Mesendoderm (in vitro differentiated cells): ENCODE measurements at regions not wholly inside any gene's neighbourhood (a gene's known extent, or its start where the extent isn't known, plus 50 kb on each side); places are given as distances from the start of the nearest gene placed in this dataset.
A peak's percentile ranks its signal among the peaks of the same experiment; 100 is the strongest.

Source experiments
- DNase-seq: peaks from one replicate; pipeline ENCODE4 v3.0.0; 2013
- H2AK5ac ChIP-seq: 2 replicates; pipeline ENCODE4 v1.6.1; 2013; ENCODE audit warnings: low read length, inconsistent platforms
- H2BK120ac ChIP-seq: 2 replicates; pipeline ENCODE4 v1.6.1; 2013; ENCODE audit warnings: low read depth, mild to moderate bottlenecking, low read length, moderate library complexity, mixed read lengths
- H2BK15ac ChIP-seq: replicated peaks from 2 replicates; pipeline ENCODE4 v1.6.1; 2013; ENCODE audit warnings: low read depth, mild to moderate bottlenecking, moderate library complexity
- H2BK5ac ChIP-seq: 2 replicates; pipeline ENCODE4 v1.6.1; 2013; ENCODE audit warnings: low read length, inconsistent platforms
- H3K18ac ChIP-seq: 2 replicates; pipeline ENCODE4 v1.6.1; 2013; ENCODE audit warnings: mild to moderate bottlenecking, low read length, mixed read lengths
- H3K23ac ChIP-seq: one replicate; pipeline ENCODE4 v1.6.1; 2013; ENCODE audit warnings: low read length
- H3K27ac ChIP-seq: 2 replicates; pipeline ENCODE4 v1.5.1; 2013; ENCODE audit warnings: low read depth, mild to moderate bottlenecking, inconsistent platforms, low read length, moderate library complexity
- H3K27me3 ChIP-seq: 2 replicates; pipeline ENCODE4 v1.6.1; 2013; ENCODE audit warnings: low read length, control low read depth, mild to moderate bottlenecking, inconsistent platforms; ENCODE audit not compliant: insufficient read depth, poor library complexity
- H3K36me3 ChIP-seq: 2 replicates; pipeline ENCODE4 v1.6.1; 2013; ENCODE audit warnings: low read length, inconsistent platforms; ENCODE audit not compliant: control insufficient read depth, insufficient read depth
- H3K4ac ChIP-seq: one replicate; pipeline ENCODE4 v1.6.1; 2013; ENCODE audit warnings: low read depth, mild to moderate bottlenecking, low read length, moderate library complexity
- H3K4me1 ChIP-seq: 2 replicates; pipeline ENCODE4 v1.6.1; 2013; ENCODE audit warnings: low read depth, low read length, inconsistent platforms; ENCODE audit not compliant: control insufficient read depth
- H3K4me2 ChIP-seq: 2 replicates; pipeline ENCODE4 v1.6.1; 2013; ENCODE audit warnings: low read length
- H3K4me3 ChIP-seq: 2 replicates; pipeline ENCODE4 v1.5.1; 2013; ENCODE audit warnings: mild to moderate bottlenecking, low read length
- H3K56ac ChIP-seq: one replicate; pipeline ENCODE4 v1.6.1; 2013; ENCODE audit warnings: low read length
- H3K79me1 ChIP-seq: 2 replicates; pipeline ENCODE4 v1.6.1; 2013; ENCODE audit warnings: low read length, inconsistent platforms
- H3K79me2 ChIP-seq: 2 replicates; pipeline ENCODE4 v1.6.1; 2013; ENCODE audit warnings: mild to moderate bottlenecking, low read length; ENCODE audit not compliant: control insufficient read depth, insufficient read depth
- H3K9ac ChIP-seq: 2 replicates; pipeline ENCODE4 v1.6.1; 2013; ENCODE audit warnings: low read length, inconsistent platforms
- H4K5ac ChIP-seq: one replicate; pipeline ENCODE4 v1.6.1; 2013; ENCODE audit warnings: low read length
- H4K8ac ChIP-seq: one replicate; pipeline ENCODE4 v1.6.1; 2013; ENCODE audit warnings: low read depth, mild to moderate bottlenecking, control low read depth, low read length, moderate library complexity
- WGBS: extraction: QIAGEN DNeasy Blood & Tissue Kit; methylation state at CpG from one replicate; pipeline ENCODE4 v1.1.7; 2013; ENCODE audit warnings: low lambda C conversion rate, missing lambda C conversion rate; ENCODE audit not compliant: insufficient coverage; ENCODE audit errors: extremely low coverage; 5-methylcytosine and 5-hydroxymethylcytosine counted together

DNA sequence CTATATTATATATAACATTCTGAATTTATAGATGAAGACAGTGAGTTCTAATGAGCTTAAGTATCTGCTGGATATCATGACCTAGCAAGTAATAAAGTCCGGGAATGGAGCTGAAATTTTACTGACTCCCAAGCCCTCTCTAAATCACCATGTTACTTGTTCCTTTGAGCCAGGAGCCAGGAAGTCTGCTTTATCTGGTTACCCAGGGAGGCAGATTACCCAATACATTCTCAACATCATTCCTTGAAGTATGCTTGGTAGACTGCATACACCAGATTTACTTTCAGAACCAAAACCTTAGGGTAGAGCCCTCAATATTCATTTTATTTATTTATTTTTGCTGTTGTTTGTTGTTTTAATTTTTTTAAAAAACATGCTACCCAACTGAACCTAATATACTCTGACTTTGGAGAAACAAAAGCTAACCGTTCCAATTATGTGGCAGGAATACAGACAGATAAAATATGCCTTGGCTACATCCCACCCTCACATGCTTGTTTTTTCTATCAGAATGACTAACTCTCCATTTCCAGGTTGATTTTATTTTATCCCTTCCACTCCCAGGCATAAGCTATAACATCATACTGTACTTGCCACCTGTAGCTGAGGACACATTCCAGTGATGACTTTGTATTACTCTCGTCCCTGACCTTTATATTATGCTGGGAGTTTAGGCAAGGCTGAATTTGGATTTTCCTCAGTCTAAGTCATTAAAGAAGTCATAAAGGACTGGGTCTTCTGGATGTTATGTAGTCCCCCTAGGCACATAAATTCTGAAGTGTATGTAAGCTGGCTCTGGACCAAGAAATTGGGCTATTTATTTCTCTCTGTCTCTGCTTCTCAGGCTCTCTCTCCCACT, 82.0 kb downstream of the YIPF5 start:
- Histone ChIP-seq H4K8ac (no peak overlapping the region), H3K79me2 (no peaks in the 10 kb centered on the region), H3K56ac (no peak overlapping the region), H3K79me1 (no peaks in the 10 kb centered on the region), H3K18ac (no peak overlapping the region), H3K27ac (no peak overlapping the region), H2AK5ac (no peak overlapping the region), H3K27me3 (no peaks in the 10 kb centered on the region), H3K9ac (no peak overlapping the region), H2BK5ac (no peak overlapping the region), H3K4me3 (no peak overlapping the region), H4K5ac (no peak overlapping the region), H2BK15ac (no peak overlapping the region), H3K23ac (no peak overlapping the region), H2BK120ac (no peak overlapping the region), H3K4ac (no peak overlapping the region), H3K4me1 (no peaks in the 10 kb centered on the region), H3K36me3 (no peaks in the 10 kb centered on the region), H3K4me2 (no peak overlapping the region)
- DNase-seq: peak; percentile 55
- WGBS: no CpG with 5 or more reads among the region's 3 CpGs

DNA sequence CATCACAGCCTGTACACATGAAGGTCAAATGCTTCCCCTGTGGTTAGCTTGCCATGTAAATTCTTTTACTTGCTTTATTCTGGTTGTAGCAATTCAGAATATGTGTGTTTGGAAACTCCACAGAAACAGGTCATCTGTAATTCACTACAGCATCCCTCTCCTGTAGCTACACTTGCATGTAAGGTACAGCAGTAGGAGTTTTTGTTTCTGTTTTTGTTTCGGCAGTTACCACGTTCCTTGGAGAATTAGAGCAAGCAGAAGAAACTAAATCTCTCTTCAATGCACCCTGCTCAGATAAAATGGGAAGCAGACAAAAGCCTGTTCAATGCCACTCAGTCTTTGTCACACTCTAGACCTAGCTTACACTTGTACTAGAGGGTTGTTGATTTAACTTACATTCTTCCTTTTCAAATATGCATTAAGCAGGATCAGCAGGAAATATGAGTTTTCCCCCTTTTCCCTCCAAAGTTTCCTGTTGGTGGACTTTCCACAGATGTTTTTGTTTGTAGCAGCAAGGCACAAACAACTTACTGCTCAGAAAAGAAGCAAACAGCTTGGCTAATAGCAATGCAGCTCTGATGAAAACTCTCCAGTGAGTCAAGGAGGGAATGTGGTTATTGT, 80.9 kb downstream of the YIPF5 start:
- no peak overlapping the region for H3K4ac ChIP-seq
- H3K27ac ChIP-seq: no peak overlapping the region
- no peak for DNase-seq

DNA sequence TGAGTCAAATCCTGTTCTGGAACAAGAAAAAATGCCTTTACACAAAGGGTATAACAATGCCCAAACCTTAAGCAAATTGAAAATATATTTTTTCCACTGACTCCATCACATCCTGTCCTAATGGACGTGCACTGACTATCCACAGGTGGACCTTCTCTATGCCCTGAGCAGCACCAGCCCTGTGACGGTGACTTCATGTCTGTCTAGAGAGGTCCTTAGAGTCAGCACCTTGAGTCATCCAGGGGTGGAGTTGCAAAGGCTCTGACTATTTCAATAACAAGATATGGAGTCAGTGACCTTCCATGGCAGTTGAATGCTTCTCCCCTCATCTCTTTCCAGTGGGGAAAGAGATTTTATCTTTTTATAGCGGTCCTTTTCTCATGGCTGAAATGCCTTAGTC, 78.0 kb downstream of the YIPF5 start:
- Histone ChIP-seq H3K23ac (no peak overlapping the region), H3K9ac (no peak overlapping the region), H4K5ac (no peak overlapping the region), H3K4ac (no peak overlapping the region), H2BK120ac (no peak overlapping the region), H4K8ac (no peak overlapping the region), H3K27me3 (no peaks in the 10 kb centered on the region), H3K18ac (no peak overlapping the region), H3K27ac (no peak overlapping the region), H2BK15ac (no peak overlapping the region), H3K4me3 (no peak overlapping the region), H2AK5ac (no peak overlapping the region), H3K4me1 (peaks cover 2% of the 10 kb centered on the region), H3K4me2 (no peak overlapping the region), H3K36me3 (no peaks in the 10 kb centered on the region), H3K79me1 (no peaks in the 10 kb centered on the region), H2BK5ac (no peak overlapping the region), H3K79me2 (no peaks in the 10 kb centered on the region), H3K56ac (no peak overlapping the region)
- no peak for DNase-seq
- WGBS: no CpG with 5 or more reads among the region's 3 CpGs

More for the DNA sequence above, 80.9 kb downstream of the YIPF5 start:
- Histone ChIP-seq H2BK120ac (no peak overlapping the region), H4K8ac (no peak overlapping the region), H3K4me1 (peaks cover 2% of the 10 kb centered on the region), H2AK5ac (no peak overlapping the region), H3K79me1 (no peaks in the 10 kb centered on the region), H3K56ac (no peak overlapping the region), H3K4me2 (no peak overlapping the region), H3K36me3 (no peaks in the 10 kb centered on the region), H3K27me3 (no peaks in the 10 kb centered on the region), H2BK15ac (no peak overlapping the region), H3K4me3 (no peak overlapping the region), H3K9ac (no peak overlapping the region), H2BK5ac (no peak overlapping the region), H3K18ac (no peak overlapping the region), H4K5ac (no peak overlapping the region), H3K23ac (no peak overlapping the region), H3K79me2 (no peaks in the 10 kb centered on the region)
- no CpG with 5 or more reads among the region's 2 CpGs for WGBS

DNA sequence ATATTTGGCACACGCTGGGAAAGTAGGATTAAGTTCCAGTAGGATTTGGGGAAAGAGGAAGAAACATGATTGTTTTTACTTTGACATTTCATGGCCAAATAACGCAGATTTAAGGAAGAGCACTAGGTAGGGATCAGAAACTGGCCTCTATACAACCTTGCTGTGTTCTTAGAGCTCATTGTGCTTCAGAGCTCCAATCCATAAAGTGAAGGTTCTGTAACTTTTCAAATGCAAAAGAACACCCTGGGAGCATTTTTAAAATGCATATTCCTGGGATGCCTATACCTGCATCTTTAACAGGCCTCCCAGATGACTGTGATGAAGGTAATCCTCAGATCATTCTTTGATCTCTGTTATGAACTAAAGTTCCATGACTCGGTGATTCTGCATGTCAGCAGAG, 77.1 kb downstream of the YIPF5 start:
- Histone ChIP-seq H3K4me2 (no peak overlapping the region), H3K18ac (no peak overlapping the region), H3K79me2 (no peaks in the 10 kb centered on the region), H3K4me3 (no peak overlapping the region), H3K79me1 (no peaks in the 10 kb centered on the region), H2BK5ac (no peak overlapping the region), H3K4me1 (peaks cover 2% of the 10 kb centered on the region), H4K5ac (no peak overlapping the region), H3K56ac (no peak overlapping the region), H4K8ac (no peak overlapping the region), H3K27ac (no peak overlapping the region), H3K4ac (no peak overlapping the region), H3K23ac (no peak overlapping the region), H2AK5ac (no peak overlapping the region), H3K9ac (no peak overlapping the region), H3K36me3 (no peaks in the 10 kb centered on the region), H3K27me3 (no peaks in the 10 kb centered on the region), H2BK120ac (no peak overlapping the region), H2BK15ac (no peak overlapping the region)
- WGBS: no CpG with 5 or more reads among the region's 3 CpGs
- DNase-seq: no peak

DNA sequence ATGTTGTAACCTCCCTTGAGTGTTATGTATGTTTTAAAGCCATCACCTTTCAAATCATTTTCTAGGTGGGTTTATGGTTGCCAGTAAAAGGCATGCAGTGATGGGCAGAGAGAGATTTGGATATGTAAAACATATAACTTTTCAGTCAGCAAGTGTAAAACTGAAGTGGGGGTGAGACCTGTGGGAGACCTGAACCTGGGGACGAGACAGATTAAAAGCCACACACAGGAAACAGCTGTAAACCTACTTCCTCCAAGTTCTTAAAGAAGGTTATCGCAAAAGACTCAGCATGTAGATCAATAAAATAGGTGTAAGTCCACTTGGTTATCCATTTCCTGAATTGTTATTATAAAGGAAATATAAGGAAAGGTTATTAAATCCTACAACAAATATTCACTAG, 76.6 kb downstream of the YIPF5 start:
- no CpG with 5 or more reads among the region's 2 CpGs for WGBS
- H3K79me1 ChIP-seq: no peaks in the 10 kb centered on the region
- H3K79me2 ChIP-seq: no peaks in the 10 kb centered on the region
- no peak overlapping the region for H2AK5ac ChIP-seq
- H3K9ac ChIP-seq: no peak overlapping the region
- H2BK15ac ChIP-seq: no peak overlapping the region
- peaks cover 2% of the 10 kb centered on the region for H3K4me1 ChIP-seq
- H3K4me2 ChIP-seq: no peak overlapping the region
- H4K8ac ChIP-seq: no peak overlapping the region
- H3K18ac ChIP-seq: no peak overlapping the region
- H2BK120ac ChIP-seq: no peak overlapping the region
- H3K23ac ChIP-seq: no peak overlapping the region
- H3K4me3 ChIP-seq: no peak overlapping the region
- H4K5ac ChIP-seq: no peak overlapping the region
- no peaks in the 10 kb centered on the region for H3K36me3 ChIP-seq
- H3K56ac ChIP-seq: no peak overlapping the region
- no peak for DNase-seq
- no peak overlapping the region for H3K27ac ChIP-seq
- H3K27me3 ChIP-seq: no peaks in the 10 kb centered on the region
- no peak overlapping the region for H3K4ac ChIP-seq
- H2BK5ac ChIP-seq: no peak overlapping the region
